GM19467 (cell line): ENCODE measurements at regions not wholly inside any gene's neighbourhood (a gene's known extent, or its start where the extent isn't known, plus 50 kb on each side); places are given as distances from the start of the nearest gene placed in this dataset.
"Not testable (repeated sequence)": the region's sequence is repeated elsewhere in the genome, so short reads cannot be mapped to it uniquely, and the experiment has no call there.

Source experiments
- ATAC-seq: cut with Tn5 transposase; IDR thresholded peaks from one replicate; pipeline ENCODE4 v1.9.1; 2021; ENCODE audit warnings: mild to moderate bottlenecking, moderate library complexity; ENCODE audit not compliant: unreplicated experiment

DNA sequence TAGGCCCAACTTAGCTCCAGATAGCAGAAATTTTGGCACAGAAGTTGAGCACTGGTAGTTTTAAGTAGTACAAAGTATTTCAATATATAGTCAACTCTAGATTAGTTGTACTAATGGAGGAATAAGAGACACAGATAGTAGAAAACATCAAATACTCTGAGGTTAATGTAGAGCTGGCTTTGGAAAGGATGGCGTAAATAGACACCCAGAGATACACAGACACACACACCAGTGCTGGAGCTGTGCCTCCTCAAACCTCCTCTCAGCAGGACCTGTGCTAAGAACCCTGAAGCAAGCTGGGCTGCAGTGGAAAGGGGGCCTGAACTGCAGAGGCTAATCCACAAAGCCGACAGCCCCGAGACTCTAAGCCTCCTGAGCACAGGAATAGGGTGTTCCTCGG, 67.0 kb upstream of the EDEM3 start:
- no peak for ATAC-seq

DNA sequence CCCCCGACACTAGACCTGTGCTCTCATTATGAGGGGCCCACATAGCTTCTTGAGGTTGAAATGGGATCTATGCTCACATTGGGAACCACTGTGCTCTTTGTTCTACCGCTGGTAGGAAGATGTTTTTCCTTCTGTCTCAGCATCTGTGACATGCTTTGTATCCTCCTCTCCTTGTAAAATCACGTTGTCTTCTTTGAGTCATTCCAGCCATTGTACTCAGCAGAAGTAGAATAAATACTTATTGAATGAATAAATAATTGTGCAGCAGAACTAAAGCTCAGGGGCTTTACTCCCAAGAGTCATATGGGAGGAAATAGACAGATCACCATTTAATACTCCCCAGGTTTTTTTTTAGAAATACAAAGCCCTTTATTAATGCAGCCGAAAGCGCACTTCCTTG, 66.3 kb upstream of the EDEM3 start:
- no peak for ATAC-seq

DNA sequence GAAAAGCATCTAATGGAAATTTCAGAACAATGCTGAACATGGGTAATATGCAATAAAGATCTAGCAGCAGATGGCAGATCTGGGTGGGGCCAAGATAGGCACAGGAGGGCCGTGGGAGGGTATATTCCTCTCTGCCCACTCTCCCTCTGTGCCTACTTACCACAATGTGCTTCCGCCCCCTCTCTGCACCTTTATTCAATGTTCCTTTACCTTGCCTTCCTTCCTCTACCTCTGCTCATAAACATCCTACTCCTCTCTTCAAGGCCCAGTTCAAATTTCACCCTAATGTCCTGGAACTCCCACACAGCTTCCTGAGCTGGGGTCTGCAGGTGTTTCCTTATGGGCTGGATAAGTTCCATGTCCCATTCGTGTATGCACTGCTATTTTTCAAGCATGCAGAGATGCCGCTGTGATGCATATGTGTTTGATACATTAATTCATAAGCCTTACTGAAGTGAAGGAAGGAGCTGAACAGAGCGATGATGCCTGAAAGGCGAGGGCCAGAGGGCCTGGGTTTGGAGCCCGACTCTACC, 65.6 kb upstream of the EDEM3 start:
- ATAC-seq: no peak

DNA sequence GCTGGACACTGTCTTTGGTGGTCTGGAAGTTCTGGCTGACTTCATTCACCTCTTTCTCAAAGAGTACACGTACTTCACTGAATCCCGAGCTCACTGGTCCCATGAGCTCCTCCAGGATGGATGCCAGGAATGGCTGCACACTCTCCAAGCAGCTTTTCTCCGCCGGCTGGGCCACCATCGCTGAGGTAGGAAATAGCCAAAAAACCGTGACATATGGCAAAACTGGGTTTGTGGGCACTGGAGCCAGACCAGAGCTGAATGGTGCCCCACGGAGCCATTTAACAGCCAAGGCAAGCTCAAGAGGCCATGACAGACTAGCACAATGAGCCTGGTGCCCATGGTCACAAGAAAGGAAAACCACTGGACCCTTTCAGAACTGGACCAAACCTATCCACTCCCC, 64.0 kb upstream of the EDEM3 start:
- no peak for ATAC-seq

DNA sequence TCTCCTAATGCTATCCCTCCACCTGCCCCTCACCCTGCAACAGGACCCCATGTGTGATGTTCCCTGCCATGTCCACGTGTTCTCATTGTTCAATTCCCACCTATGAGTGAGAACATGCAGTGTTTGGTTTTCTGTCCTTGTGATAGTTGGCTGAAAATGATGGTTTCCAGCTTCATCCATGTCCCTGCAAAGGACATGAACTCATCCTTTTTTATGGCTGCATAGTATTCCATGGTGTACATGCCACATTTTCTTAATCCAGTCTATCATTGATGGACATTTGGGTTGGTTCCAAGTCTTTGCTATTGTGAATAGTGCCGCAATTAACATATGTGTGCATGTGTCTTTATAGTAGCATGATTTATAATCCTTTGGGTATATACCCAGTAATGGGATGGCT, 62.3 kb upstream of the EDEM3 start:
- ATAC-seq: not testable (repeated sequence)

DNA sequence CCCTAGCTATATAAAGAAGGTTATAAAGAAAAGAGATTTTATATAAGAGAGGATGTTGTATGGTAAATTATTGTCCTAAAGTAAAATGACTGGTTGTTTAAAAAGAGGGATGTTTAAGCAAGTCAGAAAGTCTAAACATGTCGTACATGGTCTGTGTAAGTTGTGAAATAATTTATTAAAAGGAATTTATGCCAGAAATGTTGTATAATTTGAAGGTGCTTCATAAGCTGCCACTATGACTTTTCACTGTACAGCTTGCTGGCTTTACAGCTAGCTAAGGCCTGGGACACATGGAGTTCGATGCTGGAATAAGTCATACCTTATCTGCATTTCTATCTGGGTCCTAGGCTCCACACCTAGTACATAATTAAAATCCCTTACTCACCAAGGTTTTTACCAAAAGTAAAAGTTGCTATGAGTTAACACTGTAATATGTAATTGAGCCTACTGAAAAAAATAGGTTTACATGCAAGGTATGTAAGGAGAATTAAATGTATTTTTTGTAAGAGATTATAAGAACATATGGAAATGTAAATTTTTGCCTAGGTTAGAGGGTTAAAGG, 59.0 kb upstream of the EDEM3 start:
- ATAC-seq: no peak

DNA sequence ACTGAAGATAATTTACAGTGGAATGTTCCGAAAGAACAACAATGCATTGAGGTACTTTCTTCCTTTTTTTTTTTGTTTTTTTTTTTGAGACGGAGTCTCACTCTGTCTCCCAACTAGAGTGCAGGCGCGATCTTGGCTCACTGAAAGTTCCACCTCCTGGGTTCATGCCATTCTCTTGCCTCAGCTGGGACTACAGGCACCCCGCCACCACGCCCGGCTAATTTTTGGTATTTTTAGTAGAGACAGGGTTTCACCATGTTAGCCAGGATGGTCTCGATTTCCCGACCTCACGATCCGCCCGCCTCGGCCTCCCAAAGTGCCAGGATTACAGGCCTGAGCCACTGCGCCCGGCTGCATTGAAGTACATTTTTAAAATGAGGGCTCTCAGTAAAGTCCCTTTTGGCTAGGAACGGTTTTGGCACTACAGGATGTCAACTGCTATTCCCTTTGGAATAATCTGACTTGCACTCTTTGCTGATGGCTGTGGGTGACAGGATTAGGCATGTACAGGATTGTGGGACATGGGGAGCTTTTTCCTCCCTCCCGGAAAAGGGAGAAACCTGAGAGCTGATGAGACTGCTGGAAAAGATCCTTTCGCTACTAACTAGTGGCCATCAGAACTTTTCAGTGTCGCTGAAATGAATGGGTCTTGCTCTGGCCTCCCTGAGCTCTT, 56.9 kb upstream of the EDEM3 start:
- no peak for ATAC-seq

DNA sequence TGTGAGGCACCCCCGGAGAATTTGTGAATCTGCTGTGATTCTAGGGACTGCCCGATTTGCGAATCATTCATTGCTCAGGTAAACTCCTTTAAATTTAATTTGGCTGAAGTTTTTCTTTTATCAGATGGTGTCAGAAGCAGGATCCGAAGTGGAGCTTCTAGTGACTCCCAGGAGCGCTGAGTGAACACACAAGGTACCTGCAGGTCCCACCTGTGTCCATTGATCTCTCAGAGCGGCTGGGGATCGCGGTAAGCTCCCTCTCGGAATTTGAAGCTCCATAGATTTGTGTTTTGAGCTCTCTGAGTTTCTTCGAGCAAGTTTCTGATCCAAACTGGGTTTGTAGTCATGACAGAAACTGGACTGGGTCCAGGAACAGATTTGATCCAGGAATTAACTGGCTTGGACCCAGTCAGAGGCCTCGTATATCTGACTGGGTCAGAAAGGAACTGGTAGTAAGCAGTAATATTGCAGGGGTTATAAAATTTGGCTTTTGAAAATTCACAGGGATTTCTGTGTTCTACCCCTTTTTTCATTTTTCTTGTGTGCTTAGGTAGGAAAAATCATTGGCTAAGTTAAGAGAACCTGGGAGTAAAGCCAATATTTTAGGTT, 56.2 kb upstream of the EDEM3 start:
- no peak for ATAC-seq

DNA sequence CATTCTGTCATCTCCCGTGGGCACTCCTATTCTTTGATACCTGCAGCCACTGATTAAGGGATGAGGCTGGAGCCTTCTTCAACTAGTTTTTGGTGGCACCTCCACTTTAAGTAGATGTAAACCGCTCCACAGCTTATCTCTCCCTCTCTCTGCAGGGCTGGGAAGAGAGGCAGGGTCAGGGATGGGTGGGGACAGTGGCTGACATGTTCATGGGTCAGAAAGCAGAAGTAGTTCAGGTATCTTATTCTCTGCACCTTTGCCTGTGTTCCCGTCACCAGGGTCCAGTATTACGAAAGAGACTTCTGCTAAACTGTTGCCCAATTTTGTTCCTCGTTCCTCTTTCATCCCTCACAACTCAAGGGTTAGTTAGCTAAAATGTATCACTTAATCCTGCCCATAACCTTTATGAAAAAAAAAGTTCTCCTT, 51.7 kb upstream of the EDEM3 start:
- no peak for ATAC-seq

DNA sequence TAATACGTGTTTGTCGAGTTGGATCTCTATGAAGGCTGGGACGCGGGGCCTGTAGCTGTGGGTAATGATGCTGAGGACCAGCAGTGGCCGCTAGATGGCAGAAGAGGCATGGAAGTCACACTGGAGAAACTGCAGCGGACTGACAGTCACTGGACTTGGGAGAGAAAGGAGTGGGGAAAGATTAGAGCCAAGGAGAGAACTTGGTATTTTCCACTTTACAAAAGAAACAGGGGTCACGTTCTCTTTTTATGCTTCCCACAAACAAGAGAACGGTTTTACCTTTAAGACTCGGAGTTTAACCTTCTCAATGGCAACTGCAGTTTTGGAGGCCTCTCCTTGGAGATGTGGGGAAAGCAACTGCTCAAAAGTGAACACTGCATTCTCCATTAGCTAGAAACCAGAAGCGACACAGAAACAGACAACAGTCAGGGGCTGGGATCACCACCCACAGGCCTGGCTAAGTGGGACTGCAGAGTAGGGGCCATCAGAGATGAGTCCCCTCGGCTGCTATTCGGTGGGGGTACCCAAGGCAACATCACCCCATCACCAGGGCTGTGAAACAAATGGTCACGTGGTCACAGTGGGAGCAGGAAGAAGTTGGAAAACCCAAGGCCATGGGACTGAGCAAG, 51.1 kb upstream of the EDEM3 start:
- peak; percentile 85 for ATAC-seq
